ENCODE measurements at regions not wholly inside any gene's neighbourhood (a gene's known extent, or its start where the extent isn't known, plus 50 kb on each side); places are given as distances from the start of the nearest gene placed in this dataset.

- Histone ChIP-seq H3K4me3 (no peak overlapping the region), H3K27ac (no peak overlapping the region), H3K9me3 (no peaks in the 10 kb centered on the region), H3K27me3 (no peaks in the 10 kb centered on the region), H3K36me3 (no peaks in the 10 kb centered on the region), H3K4me1 (no peaks in the 10 kb centered on the region)
- 82% methylated on average over 7 of the region's 7 CpGs for WGBS
- DNase-seq (ENCODE audit: low spot score in 2 of 2), result no peak
- TF ChIP-seq POLR2AphosphoS5 (IDR thresholded peaks at IDR 0.05), result no peak
- no peak for TF ChIP-seq CTCF (IDR thresholded peaks at IDR 0.05)
These were observed 56.0 kb upstream of the LRPPRC start for GRCh38 chr2:44051593-44052347.

- no peak overlapping the region for H3K4me3 ChIP-seq
- no peak overlapping the region for H3K27ac ChIP-seq
- H3K36me3 ChIP-seq, result no peaks in the 10 kb centered on the region
- WGBS, result 89% methylated on average over 8 of the region's 8 CpGs
- no peak for DNase-seq (ENCODE audit: low spot score in 2 of 2)
- no peaks in the 10 kb centered on the region for H3K4me1 ChIP-seq
- TF ChIP-seq POLR2AphosphoS5 (IDR thresholded peaks at IDR 0.05), result no peak
- TF ChIP-seq CTCF (IDR thresholded peaks at IDR 0.05), result no peak
- TF ChIP-seq POLR2A (IDR thresholded peaks at IDR 0.05), result no peak
- no peak for TF ChIP-seq EP300 (IDR thresholded peaks at IDR 0.05)
- H3K9me3 ChIP-seq, result no peaks in the 10 kb centered on the region
- H3K27me3 ChIP-seq, result no peaks in the 10 kb centered on the region
These were observed 56.8 kb upstream of the LRPPRC start for GRCh38 chr2:44052584-44052983.

- H3K27me3 ChIP-seq, result no peaks in the 10 kb centered on the region
- H3K36me3 ChIP-seq, result no peaks in the 10 kb centered on the region
- TF ChIP-seq POLR2AphosphoS5 (IDR thresholded peaks at IDR 0.05) (no peak), POLR2A (IDR thresholded peaks at IDR 0.05) (no peak), CTCF (IDR thresholded peaks at IDR 0.05) (no peak)
- no peak for DNase-seq (ENCODE audit: low spot score in 2 of 2)
- H3K4me3 ChIP-seq, result no peak overlapping the region
- no peaks in the 10 kb centered on the region for H3K4me1 ChIP-seq
- 89% methylated on average over 2 of the region's 2 CpGs for WGBS
- no peak overlapping the region for H3K27ac ChIP-seq
- H3K9me3 ChIP-seq, result no peaks in the 10 kb centered on the region
These were observed 57.3 kb upstream of the LRPPRC start for GRCh38 chr2:44053052-44053451.

- H3K36me3 ChIP-seq, result no peaks in the 10 kb centered on the region
- TF ChIP-seq EP300 (IDR thresholded peaks at IDR 0.05), result no peak
- TF ChIP-seq POLR2AphosphoS5 (IDR thresholded peaks at IDR 0.05), result no peak
- no peak for TF ChIP-seq CTCF (IDR thresholded peaks at IDR 0.05)
- no peak for TF ChIP-seq POLR2A (IDR thresholded peaks at IDR 0.05)
- no peaks in the 10 kb centered on the region for H3K4me1 ChIP-seq
- no peak overlapping the region for H3K27ac ChIP-seq
- H3K9me3 ChIP-seq, result no peaks in the 10 kb centered on the region
- no peak for DNase-seq (ENCODE audit: low spot score in 2 of 2)
- no peaks in the 10 kb centered on the region for H3K27me3 ChIP-seq
- WGBS, result 94% methylated on average over 4 of the region's 4 CpGs
- no peak overlapping the region for H3K4me3 ChIP-seq
These were observed 57.7 kb upstream of the LRPPRC start for GRCh38 chr2:44053456-44053855.

GRCh38 chr2:44055229-44055628, 59.4 kb upstream of the LRPPRC start:
- DNase-seq (ENCODE audit: low spot score in 2 of 2), result no peak
- no peaks in the 10 kb centered on the region for H3K4me1 ChIP-seq
- no peaks in the 10 kb centered on the region for H3K36me3 ChIP-seq
- H3K27me3 ChIP-seq, result no peaks in the 10 kb centered on the region
- 52% methylated on average over 2 of the region's 2 CpGs for WGBS
- TF ChIP-seq CTCF (IDR thresholded peaks at IDR 0.05), result no peak
- TF ChIP-seq POLR2AphosphoS5 (IDR thresholded peaks at IDR 0.05), result no peak
- no peak for TF ChIP-seq POLR2A (IDR thresholded peaks at IDR 0.05)
- no peak for TF ChIP-seq EP300 (IDR thresholded peaks at IDR 0.05)
- no peak overlapping the region for H3K4me3 ChIP-seq
- no peaks in the 10 kb centered on the region for H3K9me3 ChIP-seq
- H3K27ac ChIP-seq, result no peak overlapping the region

All from suprapubic skin (tissue), 4 donors.